ENCODE measurements at regions not wholly inside any gene's neighbourhood (a gene's known extent, or its start where the extent isn't known, plus 50 kb on each side); places are given as distances from the start of the nearest gene placed in this dataset.
A peak's percentile ranks its signal among the peaks of the same experiment; 100 is the strongest.
"Not testable (repeated sequence)": the region's sequence is repeated elsewhere in the genome, so short reads cannot be mapped to it uniquely, and the experiment has no call there.

DNA sequence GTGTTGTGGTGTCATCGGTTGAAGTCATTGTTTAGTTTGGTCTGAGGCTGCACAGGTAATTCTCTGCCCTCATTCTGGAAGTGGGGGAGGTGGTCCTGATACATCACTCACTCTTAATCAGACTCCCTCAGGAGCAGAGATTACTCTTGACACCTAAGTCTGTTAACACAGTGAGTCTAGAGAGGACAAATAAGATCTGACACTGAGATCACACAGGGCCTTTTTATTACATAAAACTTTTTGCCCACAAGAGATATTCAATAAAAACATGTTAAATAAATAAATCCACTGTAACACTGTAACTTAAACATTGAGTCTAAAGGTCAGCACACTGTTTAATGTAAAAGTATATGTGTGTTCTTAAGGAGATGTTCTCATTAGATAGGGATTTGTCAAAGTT, 57.1 kb upstream of the MBNL1 start:
- Histone ChIP-seq H3K36me3 (no peaks in the 10 kb centered on the region), H3K4me1 (no peaks in the 10 kb centered on the region), H3K27me3 (ENCODE audit: low read depth) (no peaks in the 10 kb centered on the region), H3K9me3 (no peaks in the 10 kb centered on the region), H3K4me3 (no peak overlapping the region), H3K27ac (no peak overlapping the region)
- ATAC-seq: no peak
- DNase-seq: no peak
- TF ChIP-seq, protein P1, sequence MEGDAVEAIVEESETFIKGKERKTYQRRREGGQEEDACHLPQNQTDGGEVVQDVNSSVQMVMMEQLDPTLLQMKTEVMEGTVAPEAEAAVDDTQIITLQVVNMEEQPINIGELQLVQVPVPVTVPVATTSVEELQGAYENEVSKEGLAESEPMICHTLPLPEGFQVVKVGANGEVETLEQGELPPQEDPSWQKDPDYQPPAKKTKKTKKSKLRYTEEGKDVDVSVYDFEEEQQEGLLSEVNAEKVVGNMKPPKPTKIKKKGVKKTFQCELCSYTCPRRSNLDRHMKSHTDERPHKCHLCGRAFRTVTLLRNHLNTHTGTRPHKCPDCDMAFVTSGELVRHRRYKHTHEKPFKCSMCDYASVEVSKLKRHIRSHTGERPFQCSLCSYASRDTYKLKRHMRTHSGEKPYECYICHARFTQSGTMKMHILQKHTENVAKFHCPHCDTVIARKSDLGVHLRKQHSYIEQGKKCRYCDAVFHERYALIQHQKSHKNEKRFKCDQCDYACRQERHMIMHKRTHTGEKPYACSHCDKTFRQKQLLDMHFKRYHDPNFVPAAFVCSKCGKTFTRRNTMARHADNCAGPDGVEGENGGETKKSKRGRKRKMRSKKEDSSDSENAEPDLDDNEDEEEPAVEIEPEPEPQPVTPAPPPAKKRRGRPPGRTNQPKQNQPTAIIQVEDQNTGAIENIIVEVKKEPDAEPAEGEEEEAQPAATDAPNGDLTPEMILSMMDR (IDR thresholded peaks at IDR 0.05): no peak
- intact Hi-C loops (cut with DNase I): no loop called here

- intact Hi-C loops (cut with DNase I): no loop called here
- Histone ChIP-seq H3K27me3 (ENCODE audit: low read depth) (no peaks in the 10 kb centered on the region), H3K36me3 (no peaks in the 10 kb centered on the region), H3K9me3 (no peaks in the 10 kb centered on the region), H3K4me1 (no peaks in the 10 kb centered on the region), H3K4me3 (no peak overlapping the region), H3K27ac (no peak overlapping the region)
- peak in 1 of 2 donors; percentile 48 for ATAC-seq
- TF ChIP-seq, protein P1 (IDR thresholded peaks at IDR 0.05): no peak
- no peak for DNase-seq
Measured at GRCh38 chr3:152213203-152213602, 55.5 kb upstream of the MBNL1 start.

GRCh38 chr3:152213938-152214337, 54.8 kb upstream of the MBNL1 start:
- no peak overlapping the region for H3K4me3 ChIP-seq
- H3K9me3 ChIP-seq: no peaks in the 10 kb centered on the region
- DNase-seq (no peak), ATAC-seq (no peak)
- no peak overlapping the region for H3K27ac ChIP-seq
- H3K27me3 ChIP-seq (ENCODE audit: low read depth): no peaks in the 10 kb centered on the region
- peaks cover 2% of the 10 kb centered on the region for H3K4me1 ChIP-seq
- intact Hi-C loops (cut with DNase I): no loop called here
- no peaks in the 10 kb centered on the region for H3K36me3 ChIP-seq
- TF ChIP-seq, protein P1 (IDR thresholded peaks at IDR 0.05): no peak

- H3K4me1 ChIP-seq: peaks cover 34% of the 10 kb centered on the region
- H3K36me3 ChIP-seq; H3K27me3 ChIP-seq (ENCODE audit: low read depth); ATAC-seq; intact Hi-C loops (cut with DNase I); H3K9me3 ChIP-seq; H3K4me3 ChIP-seq: not testable (repeated sequence)
- peak; percentile 31 for DNase-seq
- peak overlapping the region; percentile 19 for H3K27ac ChIP-seq
Measured at GRCh38 chr3:152216960-152217865, 51.5 kb upstream of the MBNL1 start.

DNA sequence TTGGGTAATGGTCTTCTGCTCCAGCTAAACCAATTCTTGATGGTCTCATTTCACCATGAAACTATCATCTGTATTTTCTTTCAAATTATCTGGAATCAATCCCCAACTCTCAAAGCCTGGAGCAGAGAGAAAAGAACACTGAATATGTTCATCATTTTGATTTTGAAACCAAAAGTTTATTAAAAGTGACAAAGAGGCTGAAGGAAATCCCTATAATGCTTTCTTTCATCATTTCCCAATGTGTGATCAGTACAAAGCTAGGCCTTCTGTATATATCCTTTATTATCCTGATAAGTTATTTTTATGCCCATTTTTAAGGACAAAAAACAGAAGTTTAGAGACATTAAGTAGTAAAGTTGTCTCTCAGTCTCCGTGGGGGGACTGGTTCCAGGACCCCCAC, 50.1 kb upstream of the MBNL1 start:
- DNase-seq (no peak), ATAC-seq (no peak)
- no peaks in the 10 kb centered on the region for H3K9me3 ChIP-seq
- H3K27ac ChIP-seq: no peak overlapping the region
- no peaks in the 10 kb centered on the region for H3K27me3 ChIP-seq (ENCODE audit: low read depth)
- no peaks in the 10 kb centered on the region for H3K36me3 ChIP-seq
- H3K4me3 ChIP-seq: no peak overlapping the region
- peaks cover 48% of the 10 kb centered on the region for H3K4me1 ChIP-seq
- TF ChIP-seq, protein P1 (IDR thresholded peaks at IDR 0.05): no peak
- intact Hi-C loops (cut with DNase I): no loop called here

All from lower lobe of right lung (tissue), 2 donors.